Transverse colon (tissue), 4 donors: ENCODE measurements at regions not wholly inside any gene's neighbourhood (a gene's known extent, or its start where the extent isn't known, plus 50 kb on each side); places are given as distances from the start of the nearest gene placed in this dataset.

Experiments used
- POLR2AphosphoS5 ChIP-seq, 3 donors: sonication (generic); formaldehyde crosslinking; IDR thresholded peaks; one replicate each; pipeline ENCODE4 v1.6.1; 2016; ENCODE audit warnings: antibody characterized with exemption in 3 of 3
- TF ChIP-seq, protein P1 (sequence below), 5 experiments: fragments of 200-600 bp in 3 of 5; fragments of 450-650 bp in 2 of 5; sonication (generic) in 3 of 5; IDR thresholded peaks; 1 replicate in 2 of 5; 2 replicates in 3 of 5; pipeline ENCODE4 v1.5.1; 2016 to 2017; ENCODE audit warnings: antibody characterized with exemption in 5 of 5, inconsistent platforms in 3 of 5, mild to moderate bottlenecking in 2 of 5, moderate library complexity in 1 of 5

DNA sequence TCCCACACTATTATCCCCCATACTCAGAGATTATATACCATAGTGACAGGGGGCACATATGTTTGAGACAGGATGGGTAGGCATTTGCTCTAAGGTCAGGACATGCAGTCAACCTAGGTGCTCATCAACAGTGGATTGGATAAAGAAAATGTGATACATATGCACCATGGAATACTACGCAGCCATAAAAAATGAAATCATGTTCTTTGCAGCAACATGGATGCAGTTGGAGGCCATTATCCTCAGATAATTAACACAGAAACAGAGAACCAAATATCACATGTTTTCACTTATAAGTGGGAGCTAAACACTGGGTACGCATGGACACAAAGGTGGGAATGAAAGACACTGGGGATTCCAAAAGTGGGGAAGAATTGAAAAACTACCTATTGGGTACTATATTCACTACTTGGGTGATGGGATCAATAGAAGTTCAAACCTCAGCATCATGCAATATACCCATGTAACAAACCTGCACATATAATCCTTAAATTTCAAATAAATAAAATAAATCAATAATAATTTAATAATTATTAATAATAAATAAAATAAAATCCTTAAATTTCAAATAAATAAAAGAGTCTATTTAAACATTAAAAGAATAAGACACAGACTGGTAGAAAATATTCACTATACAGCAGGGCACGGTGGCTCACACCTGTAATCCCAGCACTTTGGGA, 160.1 kb upstream of the CNOT2 start:
- TF ChIP-seq POLR2AphosphoS5 (IDR thresholded peaks at IDR 0.05) = no peak
- TF ChIP-seq, protein P1, sequence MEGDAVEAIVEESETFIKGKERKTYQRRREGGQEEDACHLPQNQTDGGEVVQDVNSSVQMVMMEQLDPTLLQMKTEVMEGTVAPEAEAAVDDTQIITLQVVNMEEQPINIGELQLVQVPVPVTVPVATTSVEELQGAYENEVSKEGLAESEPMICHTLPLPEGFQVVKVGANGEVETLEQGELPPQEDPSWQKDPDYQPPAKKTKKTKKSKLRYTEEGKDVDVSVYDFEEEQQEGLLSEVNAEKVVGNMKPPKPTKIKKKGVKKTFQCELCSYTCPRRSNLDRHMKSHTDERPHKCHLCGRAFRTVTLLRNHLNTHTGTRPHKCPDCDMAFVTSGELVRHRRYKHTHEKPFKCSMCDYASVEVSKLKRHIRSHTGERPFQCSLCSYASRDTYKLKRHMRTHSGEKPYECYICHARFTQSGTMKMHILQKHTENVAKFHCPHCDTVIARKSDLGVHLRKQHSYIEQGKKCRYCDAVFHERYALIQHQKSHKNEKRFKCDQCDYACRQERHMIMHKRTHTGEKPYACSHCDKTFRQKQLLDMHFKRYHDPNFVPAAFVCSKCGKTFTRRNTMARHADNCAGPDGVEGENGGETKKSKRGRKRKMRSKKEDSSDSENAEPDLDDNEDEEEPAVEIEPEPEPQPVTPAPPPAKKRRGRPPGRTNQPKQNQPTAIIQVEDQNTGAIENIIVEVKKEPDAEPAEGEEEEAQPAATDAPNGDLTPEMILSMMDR (IDR thresholded peaks at IDR 0.05) = no peak
